ENCODE measurements at regions not wholly inside any gene's neighbourhood (a gene's known extent, or its start where the extent isn't known, plus 50 kb on each side); places are given as distances from the start of the nearest gene placed in this dataset.
"Not testable (repeated sequence)": the region's sequence is repeated elsewhere in the genome, so short reads cannot be mapped to it uniquely, and the experiment has no call there.

- H3K36me3 ChIP-seq (ENCODE audit: control insufficient read depth in 1 of 2, insufficient read depth in 2 of 2, low read length in 2 of 2) = no peaks in the 10 kb centered on the region
- no peak overlapping the region for H3K27ac ChIP-seq (ENCODE audit: low read depth, low read length)
- H3K4me1 ChIP-seq (ENCODE audit: control insufficient read depth in 1 of 2, insufficient read depth in 2 of 2, low read length in 2 of 2) = no peaks in the 10 kb centered on the region
- H3K27me3 ChIP-seq (ENCODE audit: control insufficient read depth in 1 of 2, insufficient read depth in 2 of 2, low read length in 2 of 2) = no peaks in the 10 kb centered on the region
- no peak overlapping the region for H3K4me3 ChIP-seq (ENCODE audit: low read depth in 1 of 2, low read length in 2 of 2)
- H3K9ac ChIP-seq (ENCODE audit: low read depth in 1 of 2, low read length in 2 of 2) = no peak overlapping the region
- H3K9me3 ChIP-seq (ENCODE audit: control insufficient read depth in 1 of 2, low read length in 2 of 2) = no peaks in the 10 kb centered on the region
Observed at GRCh38 chr14:84927096-84927827, 602.7 kb upstream of the FLRT2 start.

- Histone ChIP-seq H3K27ac (ENCODE audit: low read depth, low read length) (no peak overlapping the region), H3K9ac (ENCODE audit: low read depth in 1 of 2, low read length in 2 of 2) (no peak overlapping the region), H3K36me3 (ENCODE audit: control insufficient read depth in 1 of 2, insufficient read depth in 2 of 2, low read length in 2 of 2) (no peaks in the 10 kb centered on the region), H3K4me3 (ENCODE audit: low read depth in 1 of 2, low read length in 2 of 2) (no peak overlapping the region), H3K27me3 (ENCODE audit: control insufficient read depth in 1 of 2, insufficient read depth in 2 of 2, low read length in 2 of 2) (no peaks in the 10 kb centered on the region), H3K4me1 (ENCODE audit: control insufficient read depth in 1 of 2, insufficient read depth in 2 of 2, low read length in 2 of 2) (no peaks in the 10 kb centered on the region), H3K9me3 (ENCODE audit: control insufficient read depth in 1 of 2, low read length in 2 of 2) (no peaks in the 10 kb centered on the region)
Observed at GRCh38 chr14:84929086-84929485, 600.9 kb upstream of the FLRT2 start.

GRCh38 chr14:84929834-84930233 is 600.1 kb upstream of the FLRT2 start:
- H3K4me3 ChIP-seq (ENCODE audit: low read depth in 1 of 2, low read length in 2 of 2) = no peak overlapping the region
- H3K9me3 ChIP-seq (ENCODE audit: control insufficient read depth in 1 of 2, low read length in 2 of 2) = peaks cover 0 to 1% of the 10 kb centered on the region in 2 donors
- H3K9ac ChIP-seq (ENCODE audit: low read depth in 1 of 2, low read length in 2 of 2) = no peak overlapping the region
- no peaks in the 10 kb centered on the region for H3K27me3 ChIP-seq (ENCODE audit: control insufficient read depth in 1 of 2, insufficient read depth in 2 of 2, low read length in 2 of 2)
- H3K36me3 ChIP-seq (ENCODE audit: control insufficient read depth in 1 of 2, insufficient read depth in 2 of 2, low read length in 2 of 2) = no peaks in the 10 kb centered on the region
- H3K27ac ChIP-seq (ENCODE audit: low read depth, low read length) = no peak overlapping the region
- no peaks in the 10 kb centered on the region for H3K4me1 ChIP-seq (ENCODE audit: control insufficient read depth in 1 of 2, insufficient read depth in 2 of 2, low read length in 2 of 2)

DNA sequence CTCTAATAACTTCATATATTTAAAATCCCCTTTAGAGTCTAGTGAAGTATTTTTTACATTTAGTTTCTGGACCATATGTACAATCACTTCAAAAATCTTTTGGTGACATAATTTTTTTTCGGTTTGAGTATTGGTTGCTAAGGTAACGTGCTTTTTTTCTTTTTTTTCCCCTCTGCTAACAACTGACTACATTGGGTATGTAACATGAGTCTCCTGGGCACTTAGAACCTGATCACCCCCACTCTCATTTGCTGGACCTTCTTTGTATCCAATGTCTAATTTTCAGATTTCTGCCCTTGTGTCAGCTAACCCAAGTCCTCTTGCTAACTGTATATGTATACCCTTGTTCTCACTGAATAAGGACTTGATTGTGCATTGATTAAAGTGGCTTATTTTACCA is 592.9 kb upstream of the FLRT2 start:
- H3K9me3 ChIP-seq (ENCODE audit: control insufficient read depth in 1 of 2, low read length in 2 of 2) = peaks cover 0 to 2% of the 10 kb centered on the region in 2 donors
- H3K4me1 ChIP-seq (ENCODE audit: control insufficient read depth in 1 of 2, insufficient read depth in 2 of 2, low read length in 2 of 2) = no peaks in the 10 kb centered on the region
- no peak overlapping the region for H3K9ac ChIP-seq (ENCODE audit: low read depth in 1 of 2, low read length in 2 of 2)
- no peak overlapping the region for H3K27ac ChIP-seq (ENCODE audit: low read depth, low read length)
- H3K4me3 ChIP-seq (ENCODE audit: low read depth in 1 of 2, low read length in 2 of 2) = no peak overlapping the region
- no peaks in the 10 kb centered on the region for H3K36me3 ChIP-seq (ENCODE audit: control insufficient read depth in 1 of 2, insufficient read depth in 2 of 2, low read length in 2 of 2)
- H3K27me3 ChIP-seq (ENCODE audit: control insufficient read depth in 1 of 2, insufficient read depth in 2 of 2, low read length in 2 of 2) = no peaks in the 10 kb centered on the region

- Histone ChIP-seq H3K9ac (ENCODE audit: low read depth in 1 of 2, low read length in 2 of 2) (no peak overlapping the region), H3K36me3 (ENCODE audit: control insufficient read depth in 1 of 2, insufficient read depth in 2 of 2, low read length in 2 of 2) (no peaks in the 10 kb centered on the region), H3K4me1 (ENCODE audit: control insufficient read depth in 1 of 2, insufficient read depth in 2 of 2, low read length in 2 of 2) (no peaks in the 10 kb centered on the region), H3K27ac (ENCODE audit: low read depth, low read length) (no peak overlapping the region), H3K27me3 (ENCODE audit: control insufficient read depth in 1 of 2, insufficient read depth in 2 of 2, low read length in 2 of 2) (no peaks in the 10 kb centered on the region), H3K9me3 (ENCODE audit: control insufficient read depth in 1 of 2, low read length in 2 of 2) (peaks cover 0 to 2% of the 10 kb centered on the region in 2 donors), H3K4me3 (ENCODE audit: low read depth in 1 of 2, low read length in 2 of 2) (no peak overlapping the region)
Observed at GRCh38 chr14:84937449-84937848, 592.5 kb upstream of the FLRT2 start.

DNA sequence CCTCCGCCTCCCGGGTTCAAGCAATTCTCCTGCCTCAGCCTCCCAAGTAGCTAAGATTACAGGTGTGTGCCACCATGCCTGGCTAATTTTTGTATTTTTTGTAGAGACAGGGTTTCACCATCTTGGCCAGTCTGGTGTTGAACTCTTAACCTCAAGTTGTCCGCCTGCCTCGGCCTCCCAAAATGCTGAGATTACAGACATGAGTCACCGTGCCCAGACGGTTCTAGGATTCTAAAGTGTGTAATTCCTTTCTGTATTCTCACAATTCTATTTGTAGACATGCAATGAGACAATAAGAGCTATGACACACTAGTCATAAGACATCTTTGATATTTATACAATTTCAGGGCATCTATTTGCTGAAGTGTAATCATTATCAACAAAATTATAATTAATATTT is 585.0 kb upstream of the FLRT2 start:
- H3K9ac ChIP-seq (ENCODE audit: low read depth in 1 of 2, low read length in 2 of 2); H3K4me3 ChIP-seq (ENCODE audit: low read depth in 1 of 2, low read length in 2 of 2); H3K36me3 ChIP-seq (ENCODE audit: control insufficient read depth in 1 of 2, insufficient read depth in 2 of 2, low read length in 2 of 2): not testable (repeated sequence)

DNA sequence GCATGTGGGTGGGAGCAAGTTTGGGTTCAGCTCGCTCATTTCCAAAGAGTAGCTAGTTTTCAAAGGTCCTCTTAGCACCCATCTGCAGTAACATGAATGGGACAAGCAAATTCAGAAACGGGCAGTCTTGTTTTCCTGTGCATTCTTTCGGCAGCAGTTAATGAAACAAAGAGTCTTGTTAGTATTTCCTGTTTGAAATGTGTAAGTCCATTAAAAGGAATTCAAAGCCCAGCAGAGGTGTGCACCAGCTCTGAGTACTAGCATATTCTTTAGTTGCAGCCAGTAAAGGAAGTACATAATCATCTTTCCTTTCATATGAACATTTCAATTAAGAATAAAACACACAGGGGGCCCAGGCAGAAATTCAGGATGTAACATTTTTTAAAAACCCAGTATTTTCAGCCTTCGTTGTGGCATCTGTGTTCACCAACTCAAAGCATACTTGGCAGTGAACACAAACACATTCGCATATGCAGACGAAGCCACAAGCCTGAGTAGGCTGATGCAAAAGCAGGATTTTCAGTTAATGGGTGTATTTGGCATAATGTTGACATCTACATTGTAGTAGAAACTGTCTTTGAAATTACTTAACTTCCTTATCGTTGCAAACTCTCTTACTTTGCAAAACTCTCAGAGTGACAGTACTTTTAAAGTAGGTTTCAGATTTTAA is 570.0 kb upstream of the FLRT2 start:
- Histone ChIP-seq H3K9ac (ENCODE audit: low read depth in 1 of 2, low read length in 2 of 2) (no peak overlapping the region), H3K4me1 (ENCODE audit: control insufficient read depth in 1 of 2, insufficient read depth in 2 of 2, low read length in 2 of 2) (no peaks in the 10 kb centered on the region), H3K4me3 (ENCODE audit: low read depth in 1 of 2, low read length in 2 of 2) (no peak overlapping the region), H3K27me3 (ENCODE audit: control insufficient read depth in 1 of 2, insufficient read depth in 2 of 2, low read length in 2 of 2) (no peaks in the 10 kb centered on the region), H3K36me3 (ENCODE audit: control insufficient read depth in 1 of 2, insufficient read depth in 2 of 2, low read length in 2 of 2) (no peaks in the 10 kb centered on the region), H3K27ac (ENCODE audit: low read depth, low read length) (no peak overlapping the region), H3K9me3 (ENCODE audit: control insufficient read depth in 1 of 2, low read length in 2 of 2) (peaks cover 6 to 14% of the 10 kb centered on the region in 2 donors)

More for the DNA sequence above, 585.0 kb upstream of the FLRT2 start:
- H3K27me3 ChIP-seq (ENCODE audit: control insufficient read depth in 1 of 2, insufficient read depth in 2 of 2, low read length in 2 of 2); H3K9me3 ChIP-seq (ENCODE audit: control insufficient read depth in 1 of 2, low read length in 2 of 2); H3K27ac ChIP-seq (ENCODE audit: low read depth, low read length); H3K4me1 ChIP-seq (ENCODE audit: control insufficient read depth in 1 of 2, insufficient read depth in 2 of 2, low read length in 2 of 2): not testable (repeated sequence)

GRCh38 chr14:84961637-84962036 is 568.3 kb upstream of the FLRT2 start:
- H3K36me3 ChIP-seq (ENCODE audit: control insufficient read depth in 1 of 2, insufficient read depth in 2 of 2, low read length in 2 of 2) = no peaks in the 10 kb centered on the region
- no peak overlapping the region for H3K4me3 ChIP-seq (ENCODE audit: low read depth in 1 of 2, low read length in 2 of 2)
- no peaks in the 10 kb centered on the region for H3K27me3 ChIP-seq (ENCODE audit: control insufficient read depth in 1 of 2, insufficient read depth in 2 of 2, low read length in 2 of 2)
- peaks cover 6 to 14% of the 10 kb centered on the region in 2 donors for H3K9me3 ChIP-seq (ENCODE audit: control insufficient read depth in 1 of 2, low read length in 2 of 2)
- H3K27ac ChIP-seq (ENCODE audit: low read depth, low read length) = no peak overlapping the region
- H3K9ac ChIP-seq (ENCODE audit: low read depth in 1 of 2, low read length in 2 of 2) = no peak overlapping the region
- H3K4me1 ChIP-seq (ENCODE audit: control insufficient read depth in 1 of 2, insufficient read depth in 2 of 2, low read length in 2 of 2) = no peaks in the 10 kb centered on the region

DNA sequence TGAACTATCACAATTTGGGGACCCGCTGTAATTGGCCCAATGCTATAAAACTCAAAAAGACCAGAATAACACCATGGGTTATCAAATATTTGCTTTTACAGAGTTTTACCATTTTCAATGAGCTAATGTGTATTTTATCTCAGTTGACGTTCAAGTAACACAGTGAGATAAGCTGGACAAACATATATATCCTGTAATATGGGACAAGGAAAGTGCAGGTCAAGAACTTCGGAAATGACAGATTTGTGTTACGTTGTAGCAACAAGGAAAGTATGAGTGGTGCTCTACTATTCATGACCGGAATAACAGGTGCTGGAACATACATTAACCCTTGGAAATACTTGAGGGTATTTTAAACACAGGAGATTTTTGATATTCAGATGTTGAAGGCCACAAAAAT is 566.4 kb upstream of the FLRT2 start:
- Histone ChIP-seq H3K36me3 (ENCODE audit: control insufficient read depth in 1 of 2, insufficient read depth in 2 of 2, low read length in 2 of 2) (no peaks in the 10 kb centered on the region), H3K27ac (ENCODE audit: low read depth, low read length) (no peak overlapping the region), H3K27me3 (ENCODE audit: control insufficient read depth in 1 of 2, insufficient read depth in 2 of 2, low read length in 2 of 2) (no peaks in the 10 kb centered on the region), H3K9ac (ENCODE audit: low read depth in 1 of 2, low read length in 2 of 2) (no peak overlapping the region), H3K4me1 (ENCODE audit: control insufficient read depth in 1 of 2, insufficient read depth in 2 of 2, low read length in 2 of 2) (no peaks in the 10 kb centered on the region), H3K4me3 (ENCODE audit: low read depth in 1 of 2, low read length in 2 of 2) (no peak overlapping the region), H3K9me3 (ENCODE audit: control insufficient read depth in 1 of 2, low read length in 2 of 2) (peaks cover 6 to 20% of the 10 kb centered on the region in 2 donors)

DNA sequence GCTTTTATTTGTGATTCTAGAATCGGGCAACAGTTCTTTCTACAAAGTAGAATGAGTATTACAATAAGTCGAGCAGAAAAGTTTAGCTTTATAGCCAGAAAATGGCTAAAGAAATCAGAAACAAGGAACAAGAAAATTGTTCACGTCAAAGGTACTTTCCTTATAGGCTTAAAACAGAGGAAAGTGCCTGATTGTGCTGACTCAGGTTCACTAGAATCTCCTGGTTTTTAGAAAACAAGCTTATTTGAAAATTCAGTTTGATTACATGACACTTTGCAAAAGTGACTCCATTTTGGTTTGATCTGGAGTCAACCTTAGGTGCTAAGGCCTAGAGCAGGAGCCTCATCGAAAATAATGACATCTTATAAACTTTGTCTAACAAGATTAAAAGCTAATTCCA is 564.7 kb upstream of the FLRT2 start:
- H3K4me1 ChIP-seq (ENCODE audit: control insufficient read depth in 1 of 2, insufficient read depth in 2 of 2, low read length in 2 of 2) = no peaks in the 10 kb centered on the region
- H3K27me3 ChIP-seq (ENCODE audit: control insufficient read depth in 1 of 2, insufficient read depth in 2 of 2, low read length in 2 of 2) = no peaks in the 10 kb centered on the region
- no peak overlapping the region for H3K9ac ChIP-seq (ENCODE audit: low read depth in 1 of 2, low read length in 2 of 2)
- no peaks in the 10 kb centered on the region for H3K36me3 ChIP-seq (ENCODE audit: control insufficient read depth in 1 of 2, insufficient read depth in 2 of 2, low read length in 2 of 2)
- H3K4me3 ChIP-seq (ENCODE audit: low read depth in 1 of 2, low read length in 2 of 2) = no peak overlapping the region
- no peak overlapping the region for H3K27ac ChIP-seq (ENCODE audit: low read depth, low read length)
- peaks cover 4 to 18% of the 10 kb centered on the region in 2 donors for H3K9me3 ChIP-seq (ENCODE audit: control insufficient read depth in 1 of 2, low read length in 2 of 2)
